Lung (tissue), 11 donors: ENCODE measurements at regions not wholly inside any gene's neighbourhood (a gene's known extent, or its start where the extent isn't known, plus 50 kb on each side); places are given as distances from the start of the nearest gene placed in this dataset.
"Not testable (repeated sequence)": the region's sequence is repeated elsewhere in the genome, so short reads cannot be mapped to it uniquely, and the experiment has no call there.

Source experiments
- ATAC-seq: fragments of 200-7000 bp; cut with Tn5 transposase; one replicate; pipeline ENCODE4 v1.9.1; 2020; ENCODE audit warnings: moderate number of reproducible peaks; ENCODE audit not compliant: insufficient read depth, low FRiP score
- DNase-seq, 3 donors: peaks; one replicate each; pipeline ENCODE4 v3.0.0-alpha.2; 2013 to 2017
- H3K27ac ChIP-seq, 2 donors: one replicate each; pipeline ENCODE4 v1.5.1; 2013; ENCODE audit warnings: mild to moderate bottlenecking in 2 of 2, moderate library complexity in 2 of 2, control low read depth in 1 of 2, inconsistent platforms in 1 of 2, low read depth in 1 of 2, low read length in 1 of 2
- H3K27me3 ChIP-seq, 3 donors: one replicate each; pipeline ENCODE4 v1.5.1; 2013; ENCODE audit warnings: low read length in 2 of 3; ENCODE audit not compliant: control insufficient read depth in 3 of 3, insufficient read depth in 3 of 3
- H3K36me3 ChIP-seq, 4 donors: one replicate each; pipeline ENCODE4 v1.5.1; 2013; ENCODE audit warnings: low read length in 4 of 4, mild to moderate bottlenecking in 1 of 4, moderate library complexity in 1 of 4; ENCODE audit not compliant: control insufficient read depth in 4 of 4, insufficient read depth in 4 of 4
- H3K4me1 ChIP-seq, 5 donors: one replicate each; pipeline ENCODE4 v1.5.1; 2013; ENCODE audit warnings: low read length in 5 of 5, mild to moderate bottlenecking in 2 of 5, moderate library complexity in 1 of 5; ENCODE audit not compliant: control insufficient read depth in 5 of 5, insufficient read depth in 5 of 5
- H3K4me3 ChIP-seq: one replicate; pipeline ENCODE4 v1.5.1; 2013; ENCODE audit warnings: mild to moderate bottlenecking, control low read depth, moderate library complexity
- H3K9ac ChIP-seq, 2 donors: one replicate each; pipeline ENCODE4 v1.5.1; 2013; ENCODE audit warnings: low read length in 2 of 2, control low read depth in 1 of 2; ENCODE audit not compliant: insufficient read depth in 1 of 2
- H3K9me3 ChIP-seq, 4 donors: one replicate each; pipeline ENCODE4 v1.5.1; 2013; ENCODE audit warnings: low read length in 3 of 4, mild to moderate bottlenecking in 1 of 4, moderate library complexity in 1 of 4; ENCODE audit not compliant: control insufficient read depth in 4 of 4, insufficient read depth in 3 of 4
- WGBS, 2 donors: extraction: QIAGEN DNeasy Blood & Tissue Kit; methylation state at CpG; one replicate each; pipeline ENCODE4 v1.1.7; 2013; 5-methylcytosine and 5-hydroxymethylcytosine counted together
- TF ChIP-seq, protein P1 (sequence below): IDR thresholded peaks from 2 replicates; pipeline ENCODE4 v1.5.1; 2012; ENCODE audit warnings: mild to moderate bottlenecking; ENCODE audit errors: control extremely low read depth, extremely low read depth
- donor health status: control.
- donor health status: control.
- donor health status: Bipolar disorder and iron deficiency.
- donor health status: healthy.
- donor health status: DM: yes; HTN: yes; CAD: no.

DNA sequence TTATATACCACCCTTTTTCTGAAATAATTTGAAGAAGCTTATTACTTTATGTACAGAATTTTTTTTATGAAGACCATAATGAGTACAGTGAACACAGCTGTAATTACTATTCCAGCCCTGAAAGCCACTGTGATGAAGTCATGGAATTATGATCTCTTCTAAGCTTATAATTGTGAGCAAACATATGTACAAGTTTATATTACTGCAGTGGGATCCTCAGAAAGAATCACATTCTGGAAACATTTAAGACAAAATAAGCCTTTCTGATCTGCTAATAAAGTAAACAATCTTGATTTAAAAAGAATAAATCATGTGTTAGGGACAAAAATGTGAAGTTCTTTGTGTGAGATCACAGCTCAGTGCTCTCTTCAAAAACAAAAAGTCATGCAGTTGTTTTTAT, 560.4 kb downstream of the CD109 start:
- H3K27ac ChIP-seq, result no peak overlapping the region
- H3K36me3 ChIP-seq, result no peaks in the 10 kb centered on the region
- no peak for ATAC-seq
- H3K9ac ChIP-seq, result no peak overlapping the region
- peaks cover 0 to 6% (median 3%) of the 10 kb centered on the region in 5 donors for H3K4me1 ChIP-seq
- no peaks in the 10 kb centered on the region for H3K9me3 ChIP-seq
- peak in 2 of 3 donors; percentile 44 to 46 for DNase-seq
- TF ChIP-seq, protein P1, sequence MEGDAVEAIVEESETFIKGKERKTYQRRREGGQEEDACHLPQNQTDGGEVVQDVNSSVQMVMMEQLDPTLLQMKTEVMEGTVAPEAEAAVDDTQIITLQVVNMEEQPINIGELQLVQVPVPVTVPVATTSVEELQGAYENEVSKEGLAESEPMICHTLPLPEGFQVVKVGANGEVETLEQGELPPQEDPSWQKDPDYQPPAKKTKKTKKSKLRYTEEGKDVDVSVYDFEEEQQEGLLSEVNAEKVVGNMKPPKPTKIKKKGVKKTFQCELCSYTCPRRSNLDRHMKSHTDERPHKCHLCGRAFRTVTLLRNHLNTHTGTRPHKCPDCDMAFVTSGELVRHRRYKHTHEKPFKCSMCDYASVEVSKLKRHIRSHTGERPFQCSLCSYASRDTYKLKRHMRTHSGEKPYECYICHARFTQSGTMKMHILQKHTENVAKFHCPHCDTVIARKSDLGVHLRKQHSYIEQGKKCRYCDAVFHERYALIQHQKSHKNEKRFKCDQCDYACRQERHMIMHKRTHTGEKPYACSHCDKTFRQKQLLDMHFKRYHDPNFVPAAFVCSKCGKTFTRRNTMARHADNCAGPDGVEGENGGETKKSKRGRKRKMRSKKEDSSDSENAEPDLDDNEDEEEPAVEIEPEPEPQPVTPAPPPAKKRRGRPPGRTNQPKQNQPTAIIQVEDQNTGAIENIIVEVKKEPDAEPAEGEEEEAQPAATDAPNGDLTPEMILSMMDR, result no peak
- no peaks in the 10 kb centered on the region for H3K27me3 ChIP-seq
- no peak overlapping the region for H3K4me3 ChIP-seq

DNA sequence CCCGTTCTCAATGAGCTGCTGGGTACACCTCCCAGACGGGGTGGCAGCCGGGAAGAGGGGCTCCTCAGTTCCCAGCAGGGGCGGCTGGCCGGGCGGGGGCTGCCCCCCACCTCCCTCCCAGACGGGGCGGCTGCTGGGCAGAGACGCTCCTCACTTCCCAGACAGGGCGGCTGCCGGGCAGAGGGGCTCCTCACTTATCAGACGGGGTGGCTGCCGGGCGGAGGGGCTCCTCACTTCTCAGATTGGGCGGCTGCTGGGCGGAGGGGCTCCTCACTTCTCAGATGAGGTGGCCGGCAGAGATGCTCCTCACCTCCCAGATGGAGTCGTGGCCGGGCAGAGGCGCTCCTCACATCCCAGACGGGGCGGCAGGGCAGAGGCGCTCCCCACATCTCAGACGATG, 559.0 kb downstream of the CD109 start:
- ATAC-seq, H3K9ac ChIP-seq, H3K4me3 ChIP-seq, H3K27ac ChIP-seq, H3K9me3 ChIP-seq, H3K4me1 ChIP-seq, DNase-seq, H3K36me3 ChIP-seq, H3K27me3 ChIP-seq: not testable (repeated sequence)
- 91 to 98% methylated on average over 21 to 24 of the region's 24 CpGs for WGBS, 2 donors

DNA sequence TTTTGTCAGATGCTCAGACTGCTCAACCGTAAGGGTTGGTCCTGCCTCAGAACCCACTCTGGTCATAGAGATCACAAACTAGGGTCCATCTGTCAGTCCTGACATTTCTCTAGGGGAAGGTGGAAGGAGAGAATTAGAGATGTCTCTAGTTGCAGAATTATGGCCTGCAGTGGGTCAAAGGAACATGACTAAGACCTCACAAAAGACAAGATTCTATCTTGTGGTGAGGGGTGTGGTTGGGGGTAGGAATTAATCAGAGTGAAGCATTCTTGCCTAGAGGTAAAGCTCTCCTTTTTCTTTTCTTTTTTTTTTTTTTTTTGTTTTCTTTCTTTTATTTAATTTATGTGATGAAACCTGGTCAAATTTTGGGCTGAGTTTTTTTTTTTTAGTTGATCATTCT, 558.1 kb downstream of the CD109 start:
- DNase-seq, H3K27ac ChIP-seq, H3K27me3 ChIP-seq, H3K4me1 ChIP-seq, H3K36me3 ChIP-seq, ATAC-seq, H3K9me3 ChIP-seq, H3K9ac ChIP-seq, H3K4me3 ChIP-seq: not testable (repeated sequence)
- WGBS, 2 donors, result 97 to 100% methylated on average over 1 of the region's 1 CpG

DNA sequence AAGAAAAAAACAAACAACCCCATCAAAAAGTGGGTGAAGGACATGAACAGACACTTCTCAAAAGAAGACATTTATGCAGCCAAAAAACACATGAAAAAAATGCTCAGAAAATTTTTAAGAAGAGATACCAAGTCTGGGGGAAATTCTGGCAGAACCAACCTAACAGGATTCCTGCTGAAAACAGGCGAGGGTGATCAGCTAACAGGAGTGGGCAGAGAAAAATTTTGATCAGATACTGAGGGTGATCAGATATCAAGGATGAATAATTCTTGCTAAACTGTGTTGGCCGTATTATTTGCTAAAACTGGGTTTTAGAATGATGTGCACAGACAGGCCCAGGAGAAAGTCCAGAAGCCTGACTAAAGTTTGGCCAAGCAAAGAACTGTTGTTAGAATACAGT, 557.3 kb downstream of the CD109 start:
- Histone ChIP-seq H3K27ac (no peak overlapping the region), H3K9me3 (no peaks in the 10 kb centered on the region), H3K4me1 (peaks cover 0 to 9% (median 3%) of the 10 kb centered on the region in 5 donors), H3K27me3 (no peaks in the 10 kb centered on the region), H3K36me3 (no peaks in the 10 kb centered on the region), H3K4me3 (no peak overlapping the region), H3K9ac (no peak overlapping the region)
- WGBS, 2 donors, result 80 to 88% methylated on average over 2 of the region's 2 CpGs
- no peak for ATAC-seq
- no peak for DNase-seq
- TF ChIP-seq, protein P1, result no peak
